Tibial artery (tissue), 4 donors: ENCODE measurements at regions not wholly inside any gene's neighbourhood (a gene's known extent, or its start where the extent isn't known, plus 50 kb on each side); places are given as distances from the start of the nearest gene placed in this dataset.

ENCODE experiments used
- DNase-seq, 2 donors: peaks; one replicate each; pipeline ENCODE4 v3.0.0-alpha.2; 2019
- H3K27ac ChIP-seq, 2 donors: fragments of 200-600 bp; sonication (generic) in 1 of 2; 1 replicate in 1 of 2; 2 replicates in 1 of 2; pipeline ENCODE4 v1.5.1; 2018 to 2019; ENCODE audit warnings: mild to moderate bottlenecking in 1 of 2
- H3K27me3 ChIP-seq, 2 donors: fragments of 200-600 bp; sonication (generic) in 1 of 2; one replicate each; pipeline versions ENCODE4 v1.5.1 to v1.6.0; 2016 to 2019
- H3K36me3 ChIP-seq, 3 donors: fragments of 200-600 bp; sonication (generic) in 2 of 3; one replicate each; pipeline ENCODE4 v1.5.1; 2016 to 2019; ENCODE audit warnings: mild to moderate bottlenecking in 2 of 3
- H3K4me1 ChIP-seq, 4 donors: fragments of 200-600 bp; sonication (generic) in 2 of 4; 1 replicate in 3 of 4; 2 replicates in 1 of 4; pipeline ENCODE4 v1.5.1; 2016 to 2019
- H3K4me3 ChIP-seq, 2 donors: fragments of 200-600 bp; sonication (generic) in 1 of 2; 1 replicate in 1 of 2; 2 replicates in 1 of 2; pipeline ENCODE4 v1.5.1; 2018 to 2019; ENCODE audit warnings: mild to moderate bottlenecking in 2 of 2
- H3K9me3 ChIP-seq, 3 donors: fragments of 200-600 bp; sonication (generic) in 1 of 3; one replicate each; pipeline ENCODE4 v1.5.1; 2016 to 2019
- CTCF ChIP-seq, 2 experiments: fragments of 200-600 bp in 1 of 2; fragments of 450-650 bp in 1 of 2; IDR thresholded peaks; one replicate each; pipeline ENCODE4 v1.5.1; 2017 to 2019; ENCODE audit warnings: antibody characterized with exemption in 2 of 2, mild to moderate bottlenecking in 1 of 2, moderate library complexity in 1 of 2
- intact Hi-C: fragments of 100-400 bp; cut with DNase I; formaldehyde crosslinking; loops from one replicate; pipeline ENCODE4 v1.15.0; 2023; ENCODE audit warnings: low total_unique reads

DNA sequence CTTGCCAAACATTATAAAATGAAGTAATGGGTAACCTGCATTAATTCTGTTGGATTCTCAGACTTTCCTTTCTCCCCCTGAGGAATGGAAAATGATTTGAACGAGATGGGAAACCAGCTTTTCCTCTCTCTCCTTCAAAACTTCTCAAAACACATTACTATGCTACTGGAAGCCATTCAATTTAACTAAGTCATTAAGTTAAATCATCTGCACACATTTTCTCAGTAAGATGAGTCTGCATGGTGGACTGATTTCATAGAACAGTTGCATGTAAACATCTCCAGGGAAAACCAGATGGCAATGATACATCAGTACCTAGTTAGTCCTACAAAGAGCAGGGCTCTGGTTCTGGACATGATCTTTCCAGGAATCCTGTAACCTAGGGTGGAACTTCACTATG lies 59.9 kb downstream of the BMP4 start:
- no peak for DNase-seq
- Histone ChIP-seq H3K27ac (no peak overlapping the region), H3K27me3 (no peaks in the 10 kb centered on the region), H3K4me3 (no peak overlapping the region), H3K36me3 (no peaks in the 10 kb centered on the region), H3K4me1 (peaks cover 0 to 7% (median 0%) of the 10 kb centered on the region in 4 donors), H3K9me3 (no peaks in the 10 kb centered on the region)
- intact Hi-C loops: no loop called here
- TF ChIP-seq CTCF (IDR thresholded peaks at IDR 0.05): no peak

- intact Hi-C loops: no loop called here
- TF ChIP-seq CTCF (IDR thresholded peaks at IDR 0.05): no peak
- no peak overlapping the region for H3K27ac ChIP-seq
Observed at GRCh38 chr14:53894456-53894855, 62.2 kb downstream of the BMP4 start.

GRCh38 chr14:53893374-53893773 lies 63.3 kb downstream of the BMP4 start:
- H3K4me1 ChIP-seq: peaks cover 0 to 22% (median 3%) of the 10 kb centered on the region in 4 donors
- H3K27me3 ChIP-seq: no peaks in the 10 kb centered on the region
- DNase-seq: no peak
- H3K27ac ChIP-seq: no peak overlapping the region
- H3K36me3 ChIP-seq: no peaks in the 10 kb centered on the region
- intact Hi-C loops: no loop called here
- no peak overlapping the region for H3K4me3 ChIP-seq
- no peak for TF ChIP-seq CTCF (IDR thresholded peaks at IDR 0.05)
- H3K9me3 ChIP-seq: no peaks in the 10 kb centered on the region

More at GRCh38 chr14:53894456-53894855, 62.2 kb downstream of the BMP4 start:
- Histone ChIP-seq H3K9me3 (no peaks in the 10 kb centered on the region), H3K27me3 (no peaks in the 10 kb centered on the region), H3K4me1 (peaks cover 0 to 22% (median 3%) of the 10 kb centered on the region in 4 donors), H3K36me3 (no peaks in the 10 kb centered on the region), H3K4me3 (no peak overlapping the region)
- no peak for DNase-seq

DNA sequence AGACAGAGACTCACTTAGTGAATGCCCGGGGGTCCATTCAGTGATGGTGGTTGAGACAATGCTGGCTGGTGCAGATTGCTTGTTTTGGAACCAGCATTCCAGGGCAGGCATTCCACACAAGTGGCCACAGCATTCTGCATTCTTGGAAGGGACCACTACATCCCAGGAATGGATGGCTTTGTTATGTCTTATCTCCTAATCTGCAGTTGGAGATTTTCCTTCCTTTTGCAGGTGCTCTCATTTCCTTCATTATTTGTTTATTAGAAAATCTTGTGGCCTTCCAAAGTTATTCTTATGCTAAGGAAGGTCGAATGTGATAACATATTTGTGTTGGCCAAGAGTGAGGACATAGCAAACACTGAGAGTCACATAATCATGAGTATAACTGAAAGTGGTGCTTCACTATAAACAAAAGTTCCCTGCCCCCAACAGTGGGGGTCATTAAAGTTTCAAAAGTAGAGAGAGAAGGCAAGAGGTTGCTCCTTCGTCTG lies 66.0 kb downstream of the BMP4 start:
- peaks cover 0 to 22% (median 3%) of the 10 kb centered on the region in 4 donors for H3K4me1 ChIP-seq
- H3K27me3 ChIP-seq: no peaks in the 10 kb centered on the region
- DNase-seq: no peak
- intact Hi-C loops: no loop called here
- no peak overlapping the region for H3K4me3 ChIP-seq
- no peak overlapping the region for H3K27ac ChIP-seq
- H3K9me3 ChIP-seq: no peaks in the 10 kb centered on the region
- no peaks in the 10 kb centered on the region for H3K36me3 ChIP-seq
- TF ChIP-seq CTCF (IDR thresholded peaks at IDR 0.05): no peak

DNA sequence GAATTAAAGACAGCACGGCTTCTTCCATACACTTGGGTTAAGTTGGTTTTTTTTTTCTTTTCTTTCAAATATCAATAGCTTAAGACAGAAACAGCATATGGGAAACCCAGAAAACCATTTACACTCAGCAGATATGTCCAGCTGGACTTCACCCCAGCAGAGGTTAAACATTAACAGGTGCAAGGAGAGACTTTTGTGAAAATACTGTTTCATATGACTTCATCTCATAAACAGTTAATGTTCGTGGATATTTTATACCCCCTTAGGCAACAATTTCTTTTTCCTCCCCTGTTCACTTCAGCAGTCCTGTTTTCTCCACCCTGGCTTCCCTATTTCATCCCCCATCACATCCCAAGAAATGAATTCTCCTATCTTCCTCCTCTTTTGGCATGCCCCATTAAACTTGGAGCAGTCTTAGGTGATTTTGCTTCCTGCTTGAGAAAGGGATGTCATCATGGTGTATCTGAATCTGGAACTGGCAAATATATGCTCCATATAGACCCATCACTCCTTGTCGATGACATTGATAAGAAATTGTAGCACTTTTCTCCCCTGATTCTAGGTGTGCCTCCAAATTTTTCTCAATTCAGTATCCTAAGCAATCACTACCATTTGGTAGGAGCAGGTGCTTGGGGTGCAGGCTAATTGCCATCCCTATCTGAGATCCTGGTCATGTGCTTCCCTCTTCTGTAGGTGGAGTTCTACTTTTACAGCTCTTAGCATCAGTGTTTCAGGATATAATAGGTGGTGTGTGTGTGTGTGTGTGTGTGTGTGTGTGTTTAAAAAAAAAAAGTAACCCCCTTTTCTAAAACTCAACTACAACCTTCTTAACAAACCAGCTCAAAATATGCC lies 67.9 kb downstream of the BMP4 start:
- H3K4me1 ChIP-seq: peaks cover 0 to 15% (median 3%) of the 10 kb centered on the region in 4 donors
- no peak overlapping the region for H3K27ac ChIP-seq
- no peak overlapping the region for H3K4me3 ChIP-seq
- no peak for TF ChIP-seq CTCF (IDR thresholded peaks at IDR 0.05)
- H3K27me3 ChIP-seq: no peaks in the 10 kb centered on the region
- no peak for DNase-seq
- H3K9me3 ChIP-seq: no peaks in the 10 kb centered on the region
- intact Hi-C loops: no loop called here
- H3K36me3 ChIP-seq: no peaks in the 10 kb centered on the region
